HCT116 (cell line): ENCODE measurements at regions not wholly inside any gene's neighbourhood (a gene's known extent, or its start where the extent isn't known, plus 50 kb on each side); places are given as distances from the start of the nearest gene placed in this dataset.

Experiments
- ATAC-seq: fragments of 200-7000 bp; cut with Tn5 transposase; 2 replicates; pipeline ENCODE4 v1.9.1; 2020; ENCODE audit warnings: mild to moderate bottlenecking, moderate library complexity
- BruUV-seq: library from RNA; stranded (reverse); fragments of 400-500 nt; replicated peaks from 2 replicates; lab custom pipeline; 2021; lab: Mats Ljungman, UMichigan
- CTCF ChIA-PET: fragments of 300-600 bp; sonication (Branson Sonifier 250); formaldehyde crosslinking; loops from one replicate; lab custom pipeline; 2021; ENCODE audit warnings: antibody characterized with exemption; lab: Charles Lee
- POLR2A ChIA-PET: fragments of 300-600, 350-600 bp; sonication (Branson Sonifier 250); formaldehyde crosslinking; loops from one replicate; lab custom pipeline; 2021; ENCODE audit warnings: antibody characterized with exemption; lab: Charles Lee
- RAD21 ChIA-PET, 2 experiments: fragments of 300-600 bp; sonication (Branson Sonifier 250); formaldehyde crosslinking; loops; one replicate each; lab custom pipeline; 2023; ENCODE audit warnings: low total read pairs in 2 of 2; ENCODE audit not compliant: uncharacterized antibody in 2 of 2, unreplicated experiment in 2 of 2, low non-redundant PET in 1 of 2; lab: Charles Lee
- DNase-seq: peaks from one replicate; pipeline ENCODE4 v3.0.0-alpha.2; 2010; ENCODE audit warnings: low read depth, low spot score
- H2AFZ ChIP-seq: fragments of 200-600 bp; shearing (Covaris generic), sonication (generic); 2 replicates; pipeline ENCODE4 v1.6.1; 2017; ENCODE audit warnings: low read depth, mixed run types, mixed read lengths, antibody characterized with exemption, low read length; ENCODE audit not compliant: poor library complexity, severe bottlenecking
- H3K27ac ChIP-seq: 2 replicates; pipeline ENCODE4 v1.5.1; 2012; ENCODE audit warnings: low read depth, low read length
- H3K27me3 ChIP-seq: fragments of 200-600 bp; sonication (generic); 2 replicates; pipeline ENCODE4 v1.6.1; 2016; ENCODE audit warnings: mixed run types, low read length, mixed read lengths; ENCODE audit not compliant: insufficient read depth
- H3K36me3 ChIP-seq, 2 experiments: fragments of 200-500 bp in 1 of 2; fragments of 200-600 bp in 1 of 2; sonication (Bioruptor generic) in 1 of 2; sonication (generic) in 1 of 2; 2 replicates each; pipeline versions ENCODE4 v1.5.1 to v1.6.1; 2014 to 2016; ENCODE audit warnings: low read length in 2 of 2, inconsistent platforms in 1 of 2, mixed read lengths in 1 of 2, mixed run types in 1 of 2; ENCODE audit not compliant: insufficient read depth in 2 of 2, control insufficient read depth in 1 of 2
- H3K4me1 ChIP-seq, 2 experiments: fragments of 200-600 bp in 1 of 2; sonication (generic) in 1 of 2; 2 replicates each; pipeline versions ENCODE4 v1.5.1 to v1.6.1; 2012 to 2017; ENCODE audit warnings: low read length in 2 of 2, inconsistent platforms in 1 of 2, mild to moderate bottlenecking in 1 of 2, mixed read lengths in 1 of 2, mixed run types in 1 of 2, moderate library complexity in 1 of 2; ENCODE audit not compliant: insufficient read depth in 2 of 2, control insufficient read depth in 1 of 2
- H3K4me2 ChIP-seq: fragments of 200-600 bp; sonication (generic); 2 replicates; pipeline ENCODE4 v1.6.1; 2017; ENCODE audit warnings: mixed run types, low read length, mixed read lengths
- H3K4me3 ChIP-seq, 2 experiments: fragments of 200-600 bp in 1 of 2; sonication (generic) in 1 of 2; replicated peaks in 1 of 2; 2 replicates each; pipeline ENCODE4 v1.5.1; 2011 to 2016; ENCODE audit warnings: low read length in 2 of 2, control low read depth in 1 of 2, low read depth in 1 of 2, mild to moderate bottlenecking in 1 of 2, mixed read lengths in 1 of 2, mixed run types in 1 of 2
- H3K79me2 ChIP-seq: fragments of 200-600 bp; sonication (generic); 2 replicates; pipeline ENCODE4 v1.6.1; 2017; ENCODE audit warnings: mild to moderate bottlenecking, mixed run types, low read length, moderate library complexity, mixed read lengths; ENCODE audit not compliant: insufficient read depth
- H3K9ac ChIP-seq: fragments of 200-600 bp; sonication (generic); 2 replicates; pipeline ENCODE4 v1.6.1; 2016; ENCODE audit warnings: low read length, mixed read lengths
- H3K9me2 ChIP-seq: fragments of 200-600 bp; sonication (generic), shearing (Covaris generic); 2 replicates; pipeline ENCODE4 v1.6.1; 2017; ENCODE audit warnings: mixed run types, mild to moderate bottlenecking, moderate library complexity; ENCODE audit not compliant: insufficient read depth
- H3K9me3 ChIP-seq, 2 experiments: fragments of 200-500 bp in 1 of 2; fragments of 200-600 bp in 1 of 2; sonication (Bioruptor generic) in 1 of 2; sonication (generic) in 1 of 2; 2 replicates each; pipeline ENCODE4 v1.6.1; 2014 to 2017; ENCODE audit warnings: low read length in 2 of 2, mixed read lengths in 2 of 2, inconsistent platforms in 1 of 2, low read depth in 1 of 2, mild to moderate bottlenecking in 1 of 2, mixed run types in 1 of 2, moderate library complexity in 1 of 2; ENCODE audit not compliant: control insufficient read depth in 1 of 2, insufficient read depth in 1 of 2
- H4K20me1 ChIP-seq: fragments of 200-600 bp; sonication (generic), shearing (Covaris generic); 2 replicates; pipeline ENCODE4 v1.6.1; 2017; ENCODE audit warnings: mixed run types, mild to moderate bottlenecking, moderate library complexity; ENCODE audit not compliant: insufficient read depth
- CTCF ChIP-seq, 3 experiments: fragments of 200-600 bp in 1 of 3; sonication (generic) in 1 of 3; IDR thresholded peaks in 2 of 3; conservative IDR thresholded peaks in 1 of 3; 2 replicates each; pipeline ENCODE4 v1.5.1; 2012 to 2017; ENCODE audit warnings: low read depth in 2 of 3, low read length in 2 of 3, antibody characterized with exemption in 1 of 3, borderline replicate concordance in 1 of 3, control low read depth in 1 of 3, mild to moderate bottlenecking in 1 of 3, mixed read lengths in 1 of 3, mixed run types in 1 of 3, moderate library complexity in 1 of 3; ENCODE audit not compliant: insufficient read depth in 1 of 3
- EGR1 ChIP-seq: IDR thresholded peaks from 2 replicates; pipeline ENCODE4 v1.6.1; 2012; ENCODE audit warnings: low read depth
- EZH2 ChIP-seq: fragments of 200-600 bp; sonication (generic); IDR thresholded peaks from 2 replicates; pipeline ENCODE4 v1.6.1; 2017; ENCODE audit warnings: antibody characterized with exemption, mixed run types
- SRF ChIP-seq: IDR thresholded peaks from 2 replicates; pipeline ENCODE4 v1.6.1; 2012; ENCODE audit warnings: low read depth
- TCF7L2 ChIP-seq: IDR thresholded peaks from 2 replicates; pipeline ENCODE4 v1.7.0; 2011; ENCODE audit warnings: borderline replicate concordance, inconsistent platforms; ENCODE audit not compliant: insufficient read depth, insufficient read length; ENCODE audit errors: extremely low read depth
- YY1 ChIP-seq: IDR thresholded peaks from 2 replicates; pipeline ENCODE4 v1.6.1; 2011; ENCODE audit warnings: low read length, low read depth, moderate library complexity, mild to moderate bottlenecking; ENCODE audit not compliant: insufficient replicate concordance; ENCODE audit errors: extremely low read depth
- ZBTB33 ChIP-seq: IDR thresholded peaks from 2 replicates; pipeline ENCODE4 v1.6.1; 2011; ENCODE audit warnings: mild to moderate bottlenecking, low read length, moderate library complexity; ENCODE audit not compliant: insufficient replicate concordance; ENCODE audit errors: extremely low read depth
- ZFX ChIP-seq: fragments of 450-650 bp; IDR thresholded peaks from 2 replicates; pipeline ENCODE4 v1.6.1; 2017
- intact Hi-C: fragments of 100-400 bp; cut with micrococcal nuclease; formaldehyde crosslinking; loops from 2 replicates; pipeline ENCODE4 v1.10.0; 2022
- TF ChIP-seq, protein P1 (sequence below): IDR thresholded peaks from 2 replicates; pipeline ENCODE4 v1.6.1; 2012

- Histone ChIP-seq H3K79me2 (no peaks in the 10 kb centered on the region), H3K4me2 (no peak overlapping the region), H3K4me1 (no peaks in the 10 kb centered on the region), H3K9ac (no peak overlapping the region), H3K27ac (no peak overlapping the region), H2AFZ (no peak overlapping the region), H3K9me3 (peaks cover 0 to 1% of the 10 kb centered on the region in 2 experiments; a peak in 1 of 4 replicates), H3K36me3 (no peaks in the 10 kb centered on the region; a peak in 1 of 4 replicates), H3K4me3 (no peak overlapping the region), H3K27me3 (no peaks in the 10 kb centered on the region), H3K9me2 (no peaks in the 10 kb centered on the region), H4K20me1 (no peaks in the 10 kb centered on the region)
- ATAC-seq: no peak
- DNase-seq: no peak
- TF ChIP-seq ZBTB33 (no peak), SRF (no peak), EZH2 (no peak), CTCF (IDR thresholded peaks at IDR 0.05 in 2 of 3, conservative IDR thresholded peaks at IDR 0.05 in 1 of 3; ENCODE audit: borderline replicate concordance in 1 of 3, insufficient read depth in 1 of 3, low read depth in 2 of 3, low read length in 2 of 3) (no peak), EGR1 (no peak), TCF7L2 (no peak), ZFX (no peak), YY1 (no peak)
- TF ChIP-seq, protein P1, sequence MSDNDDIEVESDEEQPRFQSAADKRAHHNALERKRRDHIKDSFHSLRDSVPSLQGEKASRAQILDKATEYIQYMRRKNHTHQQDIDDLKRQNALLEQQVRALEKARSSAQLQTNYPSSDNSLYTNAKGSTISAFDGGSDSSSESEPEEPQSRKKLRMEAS: no peak
- ChIA-PET CTCF (no interaction called here), POLR2A (no interaction called here), RAD21 (no interaction called here)
- intact Hi-C loops: no loop called here
- no TSS peak for BruUV-seq
These were observed 147.6 kb upstream of the MPHOSPH6 start for GRCh38 chr16:82317411-82318167.
